ENCODE measurements at regions not wholly inside any gene's neighbourhood (a gene's known extent, or its start where the extent isn't known, plus 50 kb on each side); places are given as distances from the start of the nearest gene placed in this dataset.
"Not testable (repeated sequence)": the region's sequence is repeated elsewhere in the genome, so short reads cannot be mapped to it uniquely, and the experiment has no call there.

- no peak for DNase-seq
Observed at GRCh38 chr20:59466107-59466815, 138.1 kb upstream of the PHACTR3 start.

- DNase-seq: no peak
Observed at GRCh38 chr20:59468831-59469230, 135.5 kb upstream of the PHACTR3 start.

- no peak for DNase-seq
Observed at GRCh38 chr20:59469267-59470252, 134.8 kb upstream of the PHACTR3 start.

- DNase-seq: no peak
Observed at GRCh38 chr20:59470521-59470920, 133.8 kb upstream of the PHACTR3 start.

GRCh38 chr20:59471653-59472421 is 132.5 kb upstream of the PHACTR3 start:
- DNase-seq: no peak

GRCh38 chr20:59473742-59474141 is 130.6 kb upstream of the PHACTR3 start:
- no peak for DNase-seq

- DNase-seq: no peak
Observed at GRCh38 chr20:59481067-59481466, 123.3 kb upstream of the PHACTR3 start.

GRCh38 chr20:59481477-59482018 is 122.8 kb upstream of the PHACTR3 start:
- no peak for DNase-seq

GRCh38 chr20:59482351-59483187 is 121.8 kb upstream of the PHACTR3 start:
- DNase-seq: no peak

GRCh38 chr20:59483481-59483880 is 120.9 kb upstream of the PHACTR3 start:
- no peak for DNase-seq

GRCh38 chr20:59484228-59484627 is 120.1 kb upstream of the PHACTR3 start:
- DNase-seq: no peak

GRCh38 chr20:59485576-59486454 is 118.5 kb upstream of the PHACTR3 start:
- no peak for DNase-seq

- not testable (repeated sequence) for DNase-seq
Observed at GRCh38 chr20:59488459-59488858, 115.9 kb upstream of the PHACTR3 start.

- DNase-seq: not testable (repeated sequence)
Observed at GRCh38 chr20:59490196-59491004, 113.9 kb upstream of the PHACTR3 start.

GRCh38 chr20:59491884-59492283 is 112.5 kb upstream of the PHACTR3 start:
- no peak for DNase-seq

GRCh38 chr20:59493926-59494325 is 110.4 kb upstream of the PHACTR3 start:
- DNase-seq: no peak

- no peak for DNase-seq
Observed at GRCh38 chr20:59495166-59495565, 109.2 kb upstream of the PHACTR3 start.

GRCh38 chr20:59495894-59496510 is 108.3 kb upstream of the PHACTR3 start:
- peak; percentile 67 for DNase-seq

GRCh38 chr20:59498291-59498690 is 106.0 kb upstream of the PHACTR3 start:
- no peak for DNase-seq

Data from activated CD4-positive, CD25-positive, alpha-beta regulatory T cell treated with anti-CD3 and anti-CD28 coated beads, Interleukin-2, amount 50 U/mL, for 72 hours (primary cell).